ENCODE measurements at regions not wholly inside any gene's neighbourhood (a gene's known extent, or its start where the extent isn't known, plus 50 kb on each side); places are given as distances from the start of the nearest gene placed in this dataset.

DNA sequence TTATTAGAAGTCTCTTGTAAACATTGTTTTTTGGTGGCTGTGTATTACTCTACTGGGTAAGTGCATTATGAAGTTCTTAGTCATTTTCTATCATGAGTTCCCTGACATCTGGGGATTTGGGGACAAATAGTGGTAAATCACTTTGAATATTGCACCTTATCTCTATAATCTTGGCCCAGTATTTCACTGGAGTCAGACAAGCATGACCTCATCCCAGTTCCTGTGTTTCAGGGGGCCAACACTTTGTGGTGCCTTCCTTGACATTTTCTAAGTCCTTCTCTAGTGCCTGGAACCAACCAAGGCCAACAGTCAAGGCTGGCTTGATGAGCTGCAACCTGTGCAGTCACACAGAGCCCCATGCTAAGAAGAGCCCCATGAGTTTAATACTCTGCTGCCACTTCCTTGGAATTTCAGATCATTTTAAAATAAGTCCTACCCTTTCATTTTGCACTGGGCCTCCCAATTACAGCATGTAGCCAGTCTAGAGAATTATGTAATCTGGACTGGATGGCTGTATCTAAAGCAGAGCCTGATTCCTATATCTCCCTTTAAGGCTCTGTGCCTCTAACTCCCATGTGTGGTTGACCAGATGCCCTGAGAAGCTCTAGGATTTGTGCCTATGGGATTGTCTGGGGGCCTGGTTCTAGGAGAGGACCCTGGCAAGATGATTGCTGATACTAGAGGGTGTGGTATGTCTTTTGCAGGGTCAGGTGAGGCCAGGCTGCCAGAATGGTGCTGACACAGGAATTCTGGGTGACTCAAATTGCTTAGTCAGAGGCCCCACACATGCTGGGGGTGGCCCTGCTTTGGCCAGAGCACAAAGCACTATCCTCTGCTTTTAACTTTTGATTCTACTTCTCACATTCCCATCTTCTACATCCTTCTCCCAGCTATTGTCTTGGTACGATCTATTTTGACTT, 319.6 kb upstream of the TBC1D5 start:
- no peak for DNase-seq
- 76% methylated on average over 1 of the region's 1 CpG for WGBS (ENCODE audit: low lambda C conversion rate)
- Histone ChIP-seq H3K36me3 (replicated peaks in 1 of 2; ENCODE audit: control insufficient read depth in 1 of 2, insufficient read depth in 2 of 2, low read length in 1 of 2) (no peaks in the 10 kb centered on the region), H3K4me1 (ENCODE audit: control insufficient read depth in 1 of 2, insufficient read depth in 2 of 2, low read depth in 1 of 2, low read length in 1 of 2) (peaks cover 2 to 5% of the 10 kb centered on the region in 2 experiments), H3K9ac (no peak overlapping the region), H3K9me2 (no peaks in the 10 kb centered on the region), H3K27ac (ENCODE audit: low read depth in 2 of 2, low read length in 1 of 2) (peak overlapping the region in 1 of 2 experiments; percentile 61; a peak in 2 of 4 replicates), H3K27me3 (ENCODE audit: insufficient read depth) (no peaks in the 10 kb centered on the region), H3K4me3 (ENCODE audit: low read depth in 2 of 2, low read length in 1 of 2) (no peak overlapping the region), H2AFZ (ENCODE audit: low read depth) (peak overlapping the region; percentile 66), H4K20me1 (ENCODE audit: insufficient read depth) (no peaks in the 10 kb centered on the region), H3F3A (replicated peaks; ENCODE audit: insufficient read depth) (peaks cover 5% of the 10 kb centered on the region), H3K79me2 (ENCODE audit: insufficient read depth) (no peaks in the 10 kb centered on the region), H3K9me3 (no peaks in the 10 kb centered on the region), H3K4me2 (peak overlapping the region; percentile 1; the same call in 1 of the 2 replicates)
- ChIA-PET CTCF (interaction anchor here (1.0 to 1.2 kb wide), 3 partner anchors 25 to 51 kb away, joined by 3 read pairs; no protein-coding TSS in a partner anchor), POLR2A (no interaction called here)
- TF ChIP-seq POLR2AphosphoS5 (IDR thresholded peaks at IDR 0.05; ENCODE audit: low read depth, low read length) (no peak), TCF12 (IDR thresholded peaks at IDR 0.05) (peak; percentile 29; the same call in 1 of the 2 replicates), RXRA (IDR thresholded peaks at IDR 0.05; ENCODE audit: borderline replicate concordance, low read depth) (peak; percentile 34; the same call in 1 of the 2 replicates), MXI1 (IDR thresholded peaks at IDR 0.05; ENCODE audit: low read depth, low read length) (no peak), RFX5 (IDR thresholded peaks at IDR 0.05; ENCODE audit: low read length) (no peak), RCOR1 (IDR thresholded peaks at IDR 0.05; ENCODE audit: low read length) (no peak), JUND (IDR thresholded peaks at IDR 0.05) (0 out of 2 replicates have a peak, but pooled peaks have one; percentile 27), FOSL2 (IDR thresholded peaks at IDR 0.05; ENCODE audit: borderline replicate concordance, low read depth) (peak; percentile 41), NFIC (IDR thresholded peaks at IDR 0.05; ENCODE audit: borderline replicate concordance) (0 out of 2 replicates have a peak, but pooled peaks have one; percentile 14), EP300 (IDR thresholded peaks at IDR 0.05; ENCODE audit: borderline replicate concordance in 1 of 2, low read depth in 1 of 2, low read length in 1 of 2) (peak in 1 of 2 experiments; percentile 30; a peak in 1 of 4 replicates)
- TF ChIP-seq, protein P1, sequence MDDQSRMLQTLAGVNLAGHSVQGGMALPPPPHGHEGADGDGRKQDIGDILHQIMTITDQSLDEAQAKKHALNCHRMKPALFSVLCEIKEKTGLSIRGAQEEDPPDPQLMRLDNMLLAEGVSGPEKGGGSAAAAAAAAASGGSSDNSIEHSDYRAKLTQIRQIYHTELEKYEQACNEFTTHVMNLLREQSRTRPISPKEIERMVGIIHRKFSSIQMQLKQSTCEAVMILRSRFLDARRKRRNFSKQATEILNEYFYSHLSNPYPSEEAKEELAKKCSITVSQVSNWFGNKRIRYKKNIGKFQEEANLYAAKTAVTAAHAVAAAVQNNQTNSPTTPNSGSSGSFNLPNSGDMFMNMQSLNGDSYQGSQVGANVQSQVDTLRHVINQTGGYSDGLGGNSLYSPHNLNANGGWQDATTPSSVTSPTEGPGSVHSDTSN (IDR thresholded peaks at IDR 0.05) = peak; percentile 34; the same call in 1 of the 2 replicates

DNA sequence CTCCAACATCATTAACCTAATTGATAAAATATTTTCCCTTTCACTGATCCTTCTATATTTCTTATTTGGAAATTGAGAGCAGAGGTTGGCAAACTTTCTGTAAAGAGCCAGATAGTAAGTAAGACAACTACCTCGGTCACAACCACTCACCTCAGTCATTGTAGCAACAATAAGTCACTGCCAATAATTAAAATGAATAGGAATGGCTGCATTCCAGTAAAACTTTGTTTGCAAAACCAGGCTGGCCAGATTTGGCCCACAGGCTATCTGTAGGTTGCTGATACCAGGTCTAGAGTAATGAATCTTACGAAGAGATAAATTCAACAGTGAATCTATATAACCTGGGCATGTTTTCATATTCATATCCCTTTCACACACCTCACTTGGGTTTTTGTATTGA, 316.2 kb upstream of the TBC1D5 start:
- 0 out of 2 replicates have a peak, but pooled peaks have one; percentile 2 for TF ChIP-seq RAD21 (IDR thresholded peaks at IDR 0.05; ENCODE audit: low read length)
- 0 out of 2 replicates have a peak, but pooled peaks have one; percentile 45 for TF ChIP-seq RCOR1 (IDR thresholded peaks at IDR 0.05; ENCODE audit: low read length)
- TF ChIP-seq EP300 (IDR thresholded peaks at IDR 0.05; ENCODE audit: borderline replicate concordance in 1 of 2, low read depth in 1 of 2, low read length in 1 of 2) = peak in 1 of 2 experiments; percentile 50; a peak in 1 of 4 replicates
- no peak for TF ChIP-seq FOXM1 (IDR thresholded peaks at IDR 0.05; ENCODE audit: low read depth)
- WGBS (ENCODE audit: low lambda C conversion rate) = 75% methylated on average over 2 of the region's 2 CpGs
- Histone ChIP-seq H3K4me1 (ENCODE audit: control insufficient read depth in 1 of 2, insufficient read depth in 2 of 2, low read depth in 1 of 2, low read length in 1 of 2) (peaks cover 0 to 5% of the 10 kb centered on the region in 2 experiments), H3K27me3 (ENCODE audit: insufficient read depth) (no peaks in the 10 kb centered on the region), H3K9me2 (no peaks in the 10 kb centered on the region), H3K36me3 (replicated peaks in 1 of 2; ENCODE audit: control insufficient read depth in 1 of 2, insufficient read depth in 2 of 2, low read length in 1 of 2) (no peaks in the 10 kb centered on the region), H3K4me3 (ENCODE audit: low read depth in 2 of 2, low read length in 1 of 2) (no peak overlapping the region), H3F3A (replicated peaks; ENCODE audit: insufficient read depth) (peaks cover 5% of the 10 kb centered on the region), H3K9me3 (no peaks in the 10 kb centered on the region), H4K20me1 (ENCODE audit: insufficient read depth) (no peaks in the 10 kb centered on the region), H3K27ac (ENCODE audit: low read depth in 2 of 2, low read length in 1 of 2) (no peak overlapping the region), H3K9ac (no peak overlapping the region), H3K79me2 (ENCODE audit: insufficient read depth) (no peaks in the 10 kb centered on the region), H3K4me2 (no peak overlapping the region), H2AFZ (ENCODE audit: low read depth) (no peak overlapping the region)
- ChIA-PET POLR2A (no interaction called here), CTCF (no interaction called here)
- no peak for DNase-seq

All from SK-N-SH (cell line).